ENCODE measurements at regions not wholly inside any gene's neighbourhood (a gene's known extent, or its start where the extent isn't known, plus 50 kb on each side); places are given as distances from the start of the nearest gene placed in this dataset.

- no peak for DNase-seq
- no peak overlapping the region for H3K27ac ChIP-seq (ENCODE audit: insufficient read length, low read depth, low read length)
- H3K4me1 Mint-ChIP-seq: peaks cover 0 to 5% of the 10 kb centered on the region in 2 experiments; a peak in 1 of 4 replicates
- H3K4me3 Mint-ChIP-seq: no peak overlapping the region
- no peaks in the 10 kb centered on the region for H3K79me1 ChIP-seq (ENCODE audit: insufficient read depth, low read depth, low read length, poor library complexity, severe bottlenecking)
- no peaks in the 10 kb centered on the region for H4K20me1 ChIP-seq (ENCODE audit: control insufficient read depth, insufficient read depth, insufficient read length)
- no peak overlapping the region for H3T11ph ChIP-seq (ENCODE audit: low read length)
- H3K56ac ChIP-seq (ENCODE audit: insufficient read length, low read depth, low read length): no peak overlapping the region
- no peak overlapping the region for H3K27ac Mint-ChIP-seq
- no peaks in the 10 kb centered on the region for H3K4me1 ChIP-seq (ENCODE audit: insufficient read depth, low read length)
- H2BK15ac ChIP-seq (ENCODE audit: low read depth, low read length): no peak overlapping the region
- H3K9me3 Mint-ChIP-seq: peaks cover 7% of the 10 kb centered on the region in 2 experiments; a peak in 4 of 5 replicates
- H3K23me2 ChIP-seq (ENCODE audit: insufficient read length, low read depth, low read length, poor library complexity, severe bottlenecking): no peaks in the 10 kb centered on the region
- no peak overlapping the region for H4K8ac ChIP-seq (replicated peaks; ENCODE audit: insufficient read length, low read depth, low read length)
- H3K9me3 ChIP-seq (ENCODE audit: control insufficient read depth, low read depth, low read length): no peaks in the 10 kb centered on the region
- H3K23ac ChIP-seq (ENCODE audit: insufficient read length, low read depth, low read length): no peak overlapping the region
- no peak overlapping the region for H2BK5ac ChIP-seq (ENCODE audit: insufficient read length, low read length)
- H3K27me3 ChIP-seq (ENCODE audit: insufficient read depth, low read length): no peaks in the 10 kb centered on the region
- no peak overlapping the region for H3K4ac ChIP-seq (ENCODE audit: low read depth, low read length)
- no peaks in the 10 kb centered on the region for H3K79me2 ChIP-seq (ENCODE audit: insufficient read depth, low read length)
- H2AK5ac ChIP-seq (ENCODE audit: insufficient read length, low read length): no peak overlapping the region
- no peak for TF ChIP-seq CTCF (conservative IDR thresholded peaks at IDR 0.05)
- no peak overlapping the region for H2BK12ac ChIP-seq (ENCODE audit: insufficient read length, low read depth, low read length)
- no peak overlapping the region for H3K4me2 ChIP-seq (ENCODE audit: insufficient read depth, insufficient read length, low read length)
- H4K91ac ChIP-seq (ENCODE audit: insufficient read length, low read depth, low read length): no peak overlapping the region
- H3K27me3 Mint-ChIP-seq (ENCODE audit: low read depth): peaks cover 39% of the 10 kb centered on the region
- no peak overlapping the region for H2BK120ac ChIP-seq (ENCODE audit: low read depth, low read length, poor library complexity, severe bottlenecking)
- no CpG with 5 or more reads among the region's 1 CpG for WGBS (ENCODE audit: extremely low coverage, insufficient read length, low lambda C conversion rate)
- H3K36me3 Mint-ChIP-seq (ENCODE audit: insufficient read depth in 1 of 3, low read depth in 3 of 3): peaks cover 0 to 6% (median 0%) of the 10 kb centered on the region in 3 experiments; a peak in 2 of 7 replicates
- no peak overlapping the region for H2AFZ ChIP-seq (ENCODE audit: low read length)
- H4K5ac ChIP-seq (ENCODE audit: insufficient read length, low read depth, low read length): no peak overlapping the region
- H3K9ac ChIP-seq (ENCODE audit: extremely low read depth, insufficient read length, low read length): no peak overlapping the region
- no peak overlapping the region for H2BK20ac ChIP-seq (ENCODE audit: low read depth, low read length, poor library complexity, severe bottlenecking)
- no peak overlapping the region for H3K18ac ChIP-seq (ENCODE audit: insufficient read length, low read depth, low read length)
- no peak overlapping the region for H3K14ac ChIP-seq (ENCODE audit: insufficient read depth, low read length)
These were observed 207.6 kb downstream of the MIAT start for GRCh38 chr22:26865021-26865420.
